SU-DHL-6 (cell line): ENCODE measurements at regions not wholly inside any gene's neighbourhood (a gene's known extent, or its start where the extent isn't known, plus 50 kb on each side); places are given as distances from the start of the nearest gene placed in this dataset.

Experiments used
- H2AFZ ChIP-seq: fragments of 200-600 bp; sonication (generic); 2 replicates; pipeline ENCODE4 v1.6.1; 2014; ENCODE audit warnings: low read depth, mild to moderate bottlenecking, moderate library complexity, mixed read lengths, antibody characterized with exemption, low read length; ENCODE audit not compliant: severe bottlenecking
- H3F3A ChIP-seq: fragments of 200-600 bp; shearing (Covaris generic); 2 replicates; pipeline ENCODE4 v1.6.0; 2016; ENCODE audit warnings: antibody characterized with exemption, mild to moderate bottlenecking; ENCODE audit not compliant: insufficient read depth
- H3K27ac ChIP-seq: fragments of 200-600 bp; sonication (generic); 2 replicates; pipeline ENCODE4 v1.5.1; 2016; ENCODE audit warnings: low read depth, mild to moderate bottlenecking, low read length, moderate library complexity, mixed read lengths
- H3K27me3 ChIP-seq: fragments of 200-600 bp; sonication (generic), shearing (Covaris generic); 2 replicates; pipeline ENCODE4 v1.6.0; 2014; ENCODE audit warnings: mild to moderate bottlenecking, low read length
- H3K36me3 ChIP-seq: fragments of 200-600 bp; sonication (generic); 2 replicates; pipeline ENCODE4 v1.6.1; 2014; ENCODE audit warnings: mild to moderate bottlenecking, low read length, mixed read lengths
- H3K4me2 ChIP-seq: fragments of 300-600, 200-600 bp; shearing (Covaris generic), sonication (generic); 2 replicates; pipeline ENCODE4 v1.6.0; 2014; ENCODE audit warnings: low read length, low read depth, mild to moderate bottlenecking; ENCODE audit not compliant: poor library complexity, severe bottlenecking
- H3K4me3 ChIP-seq: fragments of 200-600 bp; sonication (generic); 2 replicates; pipeline ENCODE4 v1.5.1; 2014; ENCODE audit warnings: antibody characterized with exemption, low read length, mild to moderate bottlenecking, mixed read lengths; ENCODE audit not compliant: insufficient read depth, poor library complexity, severe bottlenecking
- H3K79me2 ChIP-seq: fragments of 200-600 bp; sonication (generic); 2 replicates; pipeline ENCODE4 v1.6.1; 2014; ENCODE audit warnings: mild to moderate bottlenecking, low read length, moderate library complexity; ENCODE audit not compliant: insufficient read depth
- H3K9ac ChIP-seq: fragments of 200-600 bp; sonication (generic); 2 replicates; pipeline ENCODE4 v1.7.0; 2014; ENCODE audit warnings: mild to moderate bottlenecking, low read length
- H3K9me2 ChIP-seq: fragments of 200-600 bp; sonication (generic); replicated peaks from 2 replicates; pipeline ENCODE4 v1.6.1; 2014; ENCODE audit warnings: low read length; ENCODE audit not compliant: insufficient read depth
- H3K9me3 ChIP-seq: fragments of 200-600 bp; sonication (generic); 2 replicates; pipeline ENCODE4 v1.6.1; 2014; ENCODE audit warnings: low read length, mixed read lengths; ENCODE audit not compliant: insufficient read depth
- H4K20me1 ChIP-seq: fragments of 200-600 bp; sonication (generic); 2 replicates; pipeline ENCODE4 v1.6.1; 2014; ENCODE audit warnings: low read depth, mild to moderate bottlenecking, antibody characterized with exemption, low read length, moderate library complexity, mixed read lengths
- EZH2phosphoT487 ChIP-seq: fragments of 200-600 bp; sonication (generic), shearing (Covaris generic); conservative IDR thresholded peaks from 2 replicates; pipeline ENCODE4 v1.6.1; 2018; ENCODE audit warnings: mild to moderate bottlenecking, antibody characterized with exemption, low read length, moderate library complexity, mixed read lengths
- TF ChIP-seq, protein P1 (sequence below): fragments of 200-600 bp; sonication (generic); IDR thresholded peaks from one replicate; pipeline ENCODE4 v1.5.1; 2017; ENCODE audit warnings: antibody characterized with exemption, mild to moderate bottlenecking, low read length, moderate library complexity; ENCODE audit not compliant: insufficient read depth, poor library complexity, severe bottlenecking

DNA sequence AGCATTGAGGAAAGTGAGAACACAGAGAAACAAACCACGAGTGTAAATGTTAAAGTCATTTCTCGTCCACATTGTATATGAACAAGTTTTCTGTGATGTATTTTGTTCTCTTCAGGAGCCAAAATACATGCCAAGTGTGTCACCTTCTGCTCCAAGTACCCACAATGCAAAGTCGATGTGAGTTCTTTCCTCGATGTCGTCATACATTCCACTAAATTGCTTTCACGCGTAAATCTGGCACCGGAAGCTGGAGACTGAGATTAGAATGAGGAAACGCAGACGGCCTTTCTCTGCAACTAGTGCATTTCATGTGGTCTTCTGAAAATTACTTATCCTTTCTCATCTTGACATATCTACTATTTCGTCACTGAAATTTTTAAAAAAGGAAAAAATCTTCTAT, 118.5 kb upstream of the SALL3 start:
- H3K27ac ChIP-seq: no peak overlapping the region
- H3K36me3 ChIP-seq: no peaks in the 10 kb centered on the region
- no peak overlapping the region for H3K9ac ChIP-seq
- H3K27me3 ChIP-seq: no peaks in the 10 kb centered on the region; the same call in 1 of the 2 replicates
- H3K9me3 ChIP-seq: no peaks in the 10 kb centered on the region
- TF ChIP-seq, protein P1, sequence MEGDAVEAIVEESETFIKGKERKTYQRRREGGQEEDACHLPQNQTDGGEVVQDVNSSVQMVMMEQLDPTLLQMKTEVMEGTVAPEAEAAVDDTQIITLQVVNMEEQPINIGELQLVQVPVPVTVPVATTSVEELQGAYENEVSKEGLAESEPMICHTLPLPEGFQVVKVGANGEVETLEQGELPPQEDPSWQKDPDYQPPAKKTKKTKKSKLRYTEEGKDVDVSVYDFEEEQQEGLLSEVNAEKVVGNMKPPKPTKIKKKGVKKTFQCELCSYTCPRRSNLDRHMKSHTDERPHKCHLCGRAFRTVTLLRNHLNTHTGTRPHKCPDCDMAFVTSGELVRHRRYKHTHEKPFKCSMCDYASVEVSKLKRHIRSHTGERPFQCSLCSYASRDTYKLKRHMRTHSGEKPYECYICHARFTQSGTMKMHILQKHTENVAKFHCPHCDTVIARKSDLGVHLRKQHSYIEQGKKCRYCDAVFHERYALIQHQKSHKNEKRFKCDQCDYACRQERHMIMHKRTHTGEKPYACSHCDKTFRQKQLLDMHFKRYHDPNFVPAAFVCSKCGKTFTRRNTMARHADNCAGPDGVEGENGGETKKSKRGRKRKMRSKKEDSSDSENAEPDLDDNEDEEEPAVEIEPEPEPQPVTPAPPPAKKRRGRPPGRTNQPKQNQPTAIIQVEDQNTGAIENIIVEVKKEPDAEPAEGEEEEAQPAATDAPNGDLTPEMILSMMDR: no peak
- TF ChIP-seq EZH2phosphoT487: no peak
- no peak overlapping the region for H2AFZ ChIP-seq
- no peaks in the 10 kb centered on the region for H3K9me2 ChIP-seq
- no peaks in the 10 kb centered on the region for H4K20me1 ChIP-seq
- no peak overlapping the region for H3K4me2 ChIP-seq
- no peaks in the 10 kb centered on the region for H3K79me2 ChIP-seq
- H3F3A ChIP-seq: no peaks in the 10 kb centered on the region
- H3K4me3 ChIP-seq: no peak overlapping the region

DNA sequence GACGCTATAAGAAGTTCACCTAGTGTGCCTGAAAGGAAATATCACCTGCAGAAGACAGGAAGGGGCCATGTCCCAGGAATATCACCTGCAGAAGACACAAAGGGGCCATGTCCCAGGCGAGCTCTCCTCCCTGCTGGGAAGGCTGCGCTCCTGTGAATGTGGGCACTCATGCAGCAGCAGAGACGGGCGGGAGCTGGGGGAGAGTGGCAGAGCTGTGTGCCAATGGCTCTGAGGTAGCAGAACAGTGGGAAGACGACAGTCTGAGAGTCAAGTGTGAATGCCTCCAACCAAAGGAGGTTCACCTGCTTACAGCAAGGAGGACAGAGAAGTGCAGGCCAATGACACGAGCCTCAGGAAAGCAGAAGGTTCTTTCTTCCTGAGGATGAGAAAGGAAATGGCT, 117.9 kb upstream of the SALL3 start:
- H3K27ac ChIP-seq: no peak overlapping the region
- H2AFZ ChIP-seq: no peak overlapping the region
- TF ChIP-seq, protein P1: no peak
- no peak for TF ChIP-seq EZH2phosphoT487
- no peaks in the 10 kb centered on the region; the same call in 1 of the 2 replicates for H3K27me3 ChIP-seq
- no peaks in the 10 kb centered on the region for H3K9me3 ChIP-seq
- no peaks in the 10 kb centered on the region for H3K79me2 ChIP-seq
- no peaks in the 10 kb centered on the region for H4K20me1 ChIP-seq
- H3K36me3 ChIP-seq: no peaks in the 10 kb centered on the region
- no peak overlapping the region for H3K4me3 ChIP-seq
- no peak overlapping the region for H3K9ac ChIP-seq
- no peaks in the 10 kb centered on the region for H3F3A ChIP-seq
- no peaks in the 10 kb centered on the region for H3K9me2 ChIP-seq
- H3K4me2 ChIP-seq: no peak overlapping the region

DNA sequence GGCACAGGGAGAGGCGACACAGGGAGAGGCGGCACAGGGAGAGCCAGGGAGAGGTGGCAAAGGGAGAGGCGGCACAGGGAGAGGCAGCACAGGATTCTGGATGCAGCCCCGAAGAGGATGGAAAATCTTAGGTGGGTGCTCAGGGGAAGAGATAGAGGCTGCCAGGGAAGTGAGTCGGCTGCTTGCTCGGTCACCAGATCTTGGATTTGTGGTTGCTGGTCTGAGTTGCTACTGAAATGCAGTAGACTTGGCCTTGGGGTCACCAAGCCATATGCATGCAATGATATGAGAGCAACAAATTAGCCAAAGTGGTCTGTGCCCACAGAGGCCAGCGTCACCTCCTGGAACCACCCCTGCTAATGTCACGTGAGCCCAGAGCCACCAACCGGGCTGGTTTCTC, 117.2 kb upstream of the SALL3 start:
- no peak overlapping the region for H3K9ac ChIP-seq

More for the DNA sequence above, 117.2 kb upstream of the SALL3 start:
- H3K27me3 ChIP-seq: no peaks in the 10 kb centered on the region; the same call in 1 of the 2 replicates
- H3K79me2 ChIP-seq: no peaks in the 10 kb centered on the region
- H3F3A ChIP-seq: no peaks in the 10 kb centered on the region
- H3K4me3 ChIP-seq: no peak overlapping the region
- H3K27ac ChIP-seq: no peak overlapping the region
- H3K36me3 ChIP-seq: no peaks in the 10 kb centered on the region
- no peaks in the 10 kb centered on the region for H4K20me1 ChIP-seq
- H3K4me2 ChIP-seq: no peak overlapping the region
- no peaks in the 10 kb centered on the region for H3K9me3 ChIP-seq
- no peaks in the 10 kb centered on the region for H3K9me2 ChIP-seq
- TF ChIP-seq, protein P1: no peak
- TF ChIP-seq EZH2phosphoT487: no peak
- H2AFZ ChIP-seq: no peak overlapping the region
